ENCODE measurements at regions not wholly inside any gene's neighbourhood (a gene's known extent, or its start where the extent isn't known, plus 50 kb on each side); places are given as distances from the start of the nearest gene placed in this dataset.
A peak's percentile ranks its signal among the peaks of the same experiment; 100 is the strongest.

GRCh38 chr5:173741729-173742431 is 125.4 kb upstream of the BOD1 start:
- Histone ChIP-seq H3K9me2 (replicated peaks; ENCODE audit: control insufficient read depth, low read length) (no peaks in the 10 kb centered on the region), H3K4me2 (ENCODE audit: low read length) (peak overlapping the region; percentile 60), H3K79me2 (ENCODE audit: control insufficient read depth, low read length) (no peaks in the 10 kb centered on the region), H3K36me3 (ENCODE audit: control insufficient read depth, low read length) (peaks cover 9% of the 10 kb centered on the region), H3K4me1 (ENCODE audit: control insufficient read depth, low read length) (peaks cover 92% of the 10 kb centered on the region), H3F3A (ENCODE audit: control insufficient read depth, insufficient read depth) (peaks cover 18% of the 10 kb centered on the region), H4K20me1 (ENCODE audit: control insufficient read depth, insufficient read depth, low read depth, low read length) (no peaks in the 10 kb centered on the region), H3K27me3 (ENCODE audit: control insufficient read depth, low read length) (no peaks in the 10 kb centered on the region), H3K27ac (ENCODE audit: low read depth, low read length) (peak overlapping the region; percentile 91), H3K9me3 (ENCODE audit: control insufficient read depth, insufficient read depth, low read length) (peaks cover 4% of the 10 kb centered on the region; the same call in 1 of the 2 replicates), H3K4me3 (ENCODE audit: low read length) (peak overlapping the region; percentile 34)
- no peak for TF ChIP-seq EZH2phosphoT487 (IDR thresholded peaks at IDR 0.05; ENCODE audit: borderline replicate concordance, low read length)
- TF ChIP-seq, protein P1, sequence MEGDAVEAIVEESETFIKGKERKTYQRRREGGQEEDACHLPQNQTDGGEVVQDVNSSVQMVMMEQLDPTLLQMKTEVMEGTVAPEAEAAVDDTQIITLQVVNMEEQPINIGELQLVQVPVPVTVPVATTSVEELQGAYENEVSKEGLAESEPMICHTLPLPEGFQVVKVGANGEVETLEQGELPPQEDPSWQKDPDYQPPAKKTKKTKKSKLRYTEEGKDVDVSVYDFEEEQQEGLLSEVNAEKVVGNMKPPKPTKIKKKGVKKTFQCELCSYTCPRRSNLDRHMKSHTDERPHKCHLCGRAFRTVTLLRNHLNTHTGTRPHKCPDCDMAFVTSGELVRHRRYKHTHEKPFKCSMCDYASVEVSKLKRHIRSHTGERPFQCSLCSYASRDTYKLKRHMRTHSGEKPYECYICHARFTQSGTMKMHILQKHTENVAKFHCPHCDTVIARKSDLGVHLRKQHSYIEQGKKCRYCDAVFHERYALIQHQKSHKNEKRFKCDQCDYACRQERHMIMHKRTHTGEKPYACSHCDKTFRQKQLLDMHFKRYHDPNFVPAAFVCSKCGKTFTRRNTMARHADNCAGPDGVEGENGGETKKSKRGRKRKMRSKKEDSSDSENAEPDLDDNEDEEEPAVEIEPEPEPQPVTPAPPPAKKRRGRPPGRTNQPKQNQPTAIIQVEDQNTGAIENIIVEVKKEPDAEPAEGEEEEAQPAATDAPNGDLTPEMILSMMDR (IDR thresholded peaks at IDR 0.05; ENCODE audit: low read depth, low read length, poor library complexity, severe bottlenecking) = no peak

DNA sequence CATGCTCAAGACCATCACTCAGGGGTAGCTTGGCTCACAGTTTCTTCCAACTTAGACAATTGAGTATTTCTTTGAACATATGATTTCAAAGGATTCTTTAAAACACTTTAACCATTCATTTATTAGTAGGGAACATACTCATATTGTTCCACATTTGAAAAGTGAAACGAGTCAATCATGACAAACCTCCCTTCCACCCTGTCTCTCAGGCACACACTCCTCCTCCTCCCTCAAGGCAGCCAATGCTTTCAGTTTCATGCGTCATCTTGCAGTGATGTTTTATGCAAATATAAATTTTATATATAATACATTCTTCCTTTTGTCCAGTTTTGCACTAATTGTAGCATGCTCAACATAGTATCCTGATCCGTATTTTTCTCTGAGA is 126.0 kb upstream of the BOD1 start:
- Histone ChIP-seq H3K36me3 (ENCODE audit: control insufficient read depth, low read length) (peaks cover 9% of the 10 kb centered on the region), H3K4me3 (ENCODE audit: low read length) (peak overlapping the region; percentile 34), H3K4me2 (ENCODE audit: low read length) (peak overlapping the region; percentile 60), H3F3A (ENCODE audit: control insufficient read depth, insufficient read depth) (peaks cover 18% of the 10 kb centered on the region), H3K9me2 (replicated peaks; ENCODE audit: control insufficient read depth, low read length) (no peaks in the 10 kb centered on the region), H3K27me3 (ENCODE audit: control insufficient read depth, low read length) (no peaks in the 10 kb centered on the region), H3K9me3 (ENCODE audit: control insufficient read depth, insufficient read depth, low read length) (peaks cover 4% of the 10 kb centered on the region; the same call in 1 of the 2 replicates), H4K20me1 (ENCODE audit: control insufficient read depth, insufficient read depth, low read depth, low read length) (no peaks in the 10 kb centered on the region), H3K79me2 (ENCODE audit: control insufficient read depth, low read length) (no peaks in the 10 kb centered on the region), H3K27ac (ENCODE audit: low read depth, low read length) (peak overlapping the region; percentile 91), H3K4me1 (ENCODE audit: control insufficient read depth, low read length) (peaks cover 91% of the 10 kb centered on the region)
- TF ChIP-seq EZH2phosphoT487 (IDR thresholded peaks at IDR 0.05; ENCODE audit: borderline replicate concordance, low read length) = no peak
- TF ChIP-seq, protein P1 (IDR thresholded peaks at IDR 0.05; ENCODE audit: low read depth, low read length, poor library complexity, severe bottlenecking) = no peak

DNA sequence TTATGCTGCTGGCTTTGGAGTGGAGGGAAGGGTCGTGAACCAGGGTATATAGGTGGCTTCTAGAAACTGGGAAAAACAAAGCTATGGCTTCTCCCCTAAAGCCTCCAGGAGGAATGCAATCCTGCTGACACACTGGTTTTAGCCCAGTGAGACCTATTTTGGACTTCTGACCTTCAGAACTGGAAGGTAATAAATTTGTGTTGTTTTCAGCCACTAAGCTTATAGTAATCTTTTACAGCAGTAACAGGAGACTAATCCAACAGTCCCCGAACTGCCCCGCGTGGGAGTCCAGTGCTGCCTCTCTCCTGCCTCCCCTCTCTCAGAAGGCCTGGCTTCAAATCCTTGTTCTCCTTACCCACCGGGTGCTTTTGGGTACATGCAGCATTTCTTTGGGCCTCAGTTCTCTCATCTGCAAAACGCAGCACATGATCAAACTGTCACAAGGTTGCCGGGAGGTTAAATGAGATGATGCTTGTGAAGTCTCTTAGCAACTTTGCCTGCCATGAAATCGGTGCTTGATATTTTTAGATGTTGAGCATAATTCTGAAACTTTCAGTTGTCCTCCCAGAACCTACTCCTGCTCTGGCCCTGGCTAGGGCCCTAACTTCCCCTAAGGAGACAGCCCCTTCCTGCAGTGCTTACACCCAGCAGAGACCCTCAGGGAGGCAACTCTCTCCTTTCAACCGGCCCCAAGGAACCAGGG is 127.3 kb upstream of the BOD1 start:
- no peaks in the 10 kb centered on the region for H3K9me2 ChIP-seq (replicated peaks; ENCODE audit: control insufficient read depth, low read length)
- no peaks in the 10 kb centered on the region for H3K27me3 ChIP-seq (ENCODE audit: control insufficient read depth, low read length)
- peaks cover 85% of the 10 kb centered on the region for H3K4me1 ChIP-seq (ENCODE audit: control insufficient read depth, low read length)
- peaks cover 4% of the 10 kb centered on the region; the same call in 1 of the 2 replicates for H3K9me3 ChIP-seq (ENCODE audit: control insufficient read depth, insufficient read depth, low read length)
- 0 out of 2 replicates have a peak overlapping the region, but pooled peaks have one; percentile 51 for H3K4me3 ChIP-seq (ENCODE audit: low read length)
- peak overlapping the region; percentile 91 for H3K27ac ChIP-seq (ENCODE audit: low read depth, low read length)
- H3K36me3 ChIP-seq (ENCODE audit: control insufficient read depth, low read length) = peaks cover 9% of the 10 kb centered on the region
- no peaks in the 10 kb centered on the region for H3K79me2 ChIP-seq (ENCODE audit: control insufficient read depth, low read length)
- H4K20me1 ChIP-seq (ENCODE audit: control insufficient read depth, insufficient read depth, low read depth, low read length) = no peaks in the 10 kb centered on the region
- no peak for TF ChIP-seq EZH2phosphoT487 (IDR thresholded peaks at IDR 0.05; ENCODE audit: borderline replicate concordance, low read length)
- TF ChIP-seq, protein P1 (IDR thresholded peaks at IDR 0.05; ENCODE audit: low read depth, low read length, poor library complexity, severe bottlenecking) = no peak
- peak overlapping the region; percentile 61 for H3K4me2 ChIP-seq (ENCODE audit: low read length)
- H3F3A ChIP-seq (ENCODE audit: control insufficient read depth, insufficient read depth) = peaks cover 18% of the 10 kb centered on the region
